Neural progenitor cell (in vitro differentiated cells): ENCODE measurements at regions not wholly inside any gene's neighbourhood (a gene's known extent, or its start where the extent isn't known, plus 50 kb on each side); places are given as distances from the start of the nearest gene placed in this dataset.

Source experiments
- EZH2 ChIP-seq: fragments of 200-600 bp; sonication (generic); IDR thresholded peaks from 2 replicates; pipeline ENCODE4 v1.6.1; 2017; ENCODE audit warnings: antibody characterized with exemption, mild to moderate bottlenecking, moderate library complexity
- EZH2phosphoT487 ChIP-seq: fragments of 200-600 bp; sonication (generic); IDR thresholded peaks from 2 replicates; pipeline ENCODE4 v1.6.1; 2017; ENCODE audit warnings: antibody characterized with exemption
- TF ChIP-seq, protein P1 (sequence below): fragments of 200-600 bp; sonication (generic); IDR thresholded peaks from 2 replicates; pipeline ENCODE4 v1.5.1; 2017; ENCODE audit warnings: antibody characterized with exemption, mild to moderate bottlenecking

GRCh38 chr11:92154110-92154509 is 70.5 kb upstream of the FAT3 start:
- TF ChIP-seq, protein P1, sequence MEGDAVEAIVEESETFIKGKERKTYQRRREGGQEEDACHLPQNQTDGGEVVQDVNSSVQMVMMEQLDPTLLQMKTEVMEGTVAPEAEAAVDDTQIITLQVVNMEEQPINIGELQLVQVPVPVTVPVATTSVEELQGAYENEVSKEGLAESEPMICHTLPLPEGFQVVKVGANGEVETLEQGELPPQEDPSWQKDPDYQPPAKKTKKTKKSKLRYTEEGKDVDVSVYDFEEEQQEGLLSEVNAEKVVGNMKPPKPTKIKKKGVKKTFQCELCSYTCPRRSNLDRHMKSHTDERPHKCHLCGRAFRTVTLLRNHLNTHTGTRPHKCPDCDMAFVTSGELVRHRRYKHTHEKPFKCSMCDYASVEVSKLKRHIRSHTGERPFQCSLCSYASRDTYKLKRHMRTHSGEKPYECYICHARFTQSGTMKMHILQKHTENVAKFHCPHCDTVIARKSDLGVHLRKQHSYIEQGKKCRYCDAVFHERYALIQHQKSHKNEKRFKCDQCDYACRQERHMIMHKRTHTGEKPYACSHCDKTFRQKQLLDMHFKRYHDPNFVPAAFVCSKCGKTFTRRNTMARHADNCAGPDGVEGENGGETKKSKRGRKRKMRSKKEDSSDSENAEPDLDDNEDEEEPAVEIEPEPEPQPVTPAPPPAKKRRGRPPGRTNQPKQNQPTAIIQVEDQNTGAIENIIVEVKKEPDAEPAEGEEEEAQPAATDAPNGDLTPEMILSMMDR, result no peak
- no peak for TF ChIP-seq EZH2
- TF ChIP-seq EZH2phosphoT487, result no peak
